Suprapubic skin (tissue), 4 donors: ENCODE measurements at regions not wholly inside any gene's neighbourhood (a gene's known extent, or its start where the extent isn't known, plus 50 kb on each side); places are given as distances from the start of the nearest gene placed in this dataset.

Experiments used
- DNase-seq, 2 donors: peaks; one replicate each; pipeline ENCODE4 v3.0.0-alpha.2; 2019; ENCODE audit warnings: low spot score in 2 of 2
- H3K27ac ChIP-seq: fragments of 200-600 bp; sonication (generic); one replicate; pipeline ENCODE4 v1.5.1; 2019
- H3K27me3 ChIP-seq: fragments of 200-600 bp; sonication (generic); one replicate; pipeline ENCODE4 v1.5.1; 2019
- H3K36me3 ChIP-seq: fragments of 200-600 bp; sonication (generic); one replicate; pipeline ENCODE4 v1.5.1; 2019
- H3K4me1 ChIP-seq: fragments of 200-600 bp; sonication (generic); one replicate; pipeline ENCODE4 v1.5.1; 2019
- H3K4me3 ChIP-seq: fragments of 200-600 bp; sonication (generic); one replicate; pipeline ENCODE4 v1.5.1; 2019; ENCODE audit warnings: mild to moderate bottlenecking
- H3K9me3 ChIP-seq: fragments of 200-600 bp; sonication (generic); one replicate; pipeline ENCODE4 v1.5.1; 2019
- EP300 ChIP-seq: sonication (generic); formaldehyde crosslinking; IDR thresholded peaks from one replicate; pipeline ENCODE4 v1.6.1; 2017; ENCODE audit warnings: antibody characterized with exemption
- POLR2A ChIP-seq, 2 donors: fragments of 450-650 bp; IDR thresholded peaks; one replicate each; pipeline ENCODE4 v1.6.1; 2017; ENCODE audit warnings: antibody characterized with exemption in 2 of 2, mild to moderate bottlenecking in 2 of 2, moderate library complexity in 2 of 2
- POLR2AphosphoS5 ChIP-seq, 3 donors: sonication (generic); formaldehyde crosslinking; IDR thresholded peaks; one replicate each; pipeline ENCODE4 v1.6.1; 2017; ENCODE audit warnings: antibody characterized with exemption in 3 of 3
- WGBS: methylation state at CpG from one replicate; pipeline ENCODE4 v1.1.5; 2018; 5-methylcytosine and 5-hydroxymethylcytosine counted together
- TF ChIP-seq, protein P1 (sequence below), 2 donors: fragments of 200-600 bp in 1 of 2; fragments of 450-650 bp in 1 of 2; sonication (generic) in 1 of 2; IDR thresholded peaks; one replicate each; pipeline ENCODE4 v1.5.1; 2016 to 2019; ENCODE audit warnings: antibody characterized with exemption in 2 of 2, mild to moderate bottlenecking in 1 of 2, moderate library complexity in 1 of 2

DNA sequence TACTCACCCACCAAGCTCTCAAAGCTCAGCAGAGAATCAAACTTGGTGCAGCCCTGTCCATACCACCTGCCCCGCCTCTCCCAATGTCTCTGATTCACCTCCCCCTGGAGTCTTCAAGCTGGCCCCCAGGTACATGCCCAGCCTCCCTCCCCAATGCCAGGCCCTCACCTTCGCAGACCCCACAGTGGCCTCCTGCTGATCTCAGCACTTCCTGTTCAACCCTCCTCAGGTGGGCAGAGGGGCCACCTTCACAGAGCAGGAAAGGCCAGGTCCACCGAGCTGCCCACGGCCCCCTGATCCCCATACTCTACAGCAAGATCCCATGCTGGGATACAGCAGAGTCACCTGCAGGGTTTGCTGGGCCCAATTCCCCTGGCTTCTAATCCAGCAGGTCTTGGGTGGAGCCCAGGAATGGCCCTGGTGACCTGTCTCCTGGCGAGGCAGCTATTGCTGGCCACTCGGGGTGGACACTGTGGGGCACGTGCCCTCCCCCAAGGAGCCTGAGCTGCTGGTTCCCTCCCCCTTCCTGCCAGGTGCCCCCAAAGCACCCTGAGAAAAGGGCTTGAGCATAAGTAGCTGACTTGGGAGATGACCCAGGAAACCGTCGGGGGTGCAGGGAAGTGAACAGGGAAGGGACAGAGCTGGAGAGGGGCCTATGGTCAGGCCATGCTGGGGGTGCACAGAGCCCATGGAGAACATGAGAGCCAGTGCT is 150.7 kb downstream of the BRD1 start:
- 75% methylated on average over 6 of the region's 9 CpGs for WGBS
- Histone ChIP-seq H3K4me1 (no peaks in the 10 kb centered on the region), H3K27ac (no peak overlapping the region), H3K36me3 (no peaks in the 10 kb centered on the region), H3K9me3 (no peaks in the 10 kb centered on the region), H3K4me3 (no peak overlapping the region), H3K27me3 (peaks cover 57% of the 10 kb centered on the region)
- no peak for TF ChIP-seq EP300
- TF ChIP-seq POLR2A (IDR thresholded peaks at IDR 0.05): no peak
- TF ChIP-seq POLR2AphosphoS5 (IDR thresholded peaks at IDR 0.05): no peak
- TF ChIP-seq, protein P1, sequence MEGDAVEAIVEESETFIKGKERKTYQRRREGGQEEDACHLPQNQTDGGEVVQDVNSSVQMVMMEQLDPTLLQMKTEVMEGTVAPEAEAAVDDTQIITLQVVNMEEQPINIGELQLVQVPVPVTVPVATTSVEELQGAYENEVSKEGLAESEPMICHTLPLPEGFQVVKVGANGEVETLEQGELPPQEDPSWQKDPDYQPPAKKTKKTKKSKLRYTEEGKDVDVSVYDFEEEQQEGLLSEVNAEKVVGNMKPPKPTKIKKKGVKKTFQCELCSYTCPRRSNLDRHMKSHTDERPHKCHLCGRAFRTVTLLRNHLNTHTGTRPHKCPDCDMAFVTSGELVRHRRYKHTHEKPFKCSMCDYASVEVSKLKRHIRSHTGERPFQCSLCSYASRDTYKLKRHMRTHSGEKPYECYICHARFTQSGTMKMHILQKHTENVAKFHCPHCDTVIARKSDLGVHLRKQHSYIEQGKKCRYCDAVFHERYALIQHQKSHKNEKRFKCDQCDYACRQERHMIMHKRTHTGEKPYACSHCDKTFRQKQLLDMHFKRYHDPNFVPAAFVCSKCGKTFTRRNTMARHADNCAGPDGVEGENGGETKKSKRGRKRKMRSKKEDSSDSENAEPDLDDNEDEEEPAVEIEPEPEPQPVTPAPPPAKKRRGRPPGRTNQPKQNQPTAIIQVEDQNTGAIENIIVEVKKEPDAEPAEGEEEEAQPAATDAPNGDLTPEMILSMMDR (IDR thresholded peaks at IDR 0.05): no peak
- DNase-seq: peak; percentile 38 to 58

GRCh38 chr22:49676230-49676629 is 151.4 kb downstream of the BRD1 start:
- DNase-seq: peak in 1 of 2 donors; percentile 45
- TF ChIP-seq, protein P1 (IDR thresholded peaks at IDR 0.05): no peak
- no peak for TF ChIP-seq EP300
- no peak for TF ChIP-seq POLR2A (IDR thresholded peaks at IDR 0.05)
- no peak for TF ChIP-seq POLR2AphosphoS5 (IDR thresholded peaks at IDR 0.05)
- 53% methylated on average over 2 of the region's 5 CpGs for WGBS
- no peaks in the 10 kb centered on the region for H3K36me3 ChIP-seq
- no peak overlapping the region for H3K27ac ChIP-seq
- H3K4me1 ChIP-seq: peaks cover 2% of the 10 kb centered on the region
- no peak overlapping the region for H3K4me3 ChIP-seq
- no peaks in the 10 kb centered on the region for H3K9me3 ChIP-seq
- peaks cover 65% of the 10 kb centered on the region for H3K27me3 ChIP-seq

- H3K27ac ChIP-seq: no peak overlapping the region
- DNase-seq: peak in 1 of 2 donors; percentile 64
- H3K4me1 ChIP-seq: peaks cover 16% of the 10 kb centered on the region
- WGBS: 83% methylated on average over 12 of the region's 12 CpGs
- no peaks in the 10 kb centered on the region for H3K36me3 ChIP-seq
- no peak overlapping the region for H3K4me3 ChIP-seq
- TF ChIP-seq EP300: no peak
- TF ChIP-seq, protein P1 (IDR thresholded peaks at IDR 0.05): no peak
- no peak for TF ChIP-seq POLR2A (IDR thresholded peaks at IDR 0.05)
- no peak for TF ChIP-seq POLR2AphosphoS5 (IDR thresholded peaks at IDR 0.05)
- no peaks in the 10 kb centered on the region for H3K9me3 ChIP-seq
- peaks cover 81% of the 10 kb centered on the region for H3K27me3 ChIP-seq
Observed at GRCh38 chr22:49674479-49675050, 153.1 kb downstream of the BRD1 start.

- 45% methylated on average over 14 of the region's 14 CpGs for WGBS
Observed at GRCh38 chr22:49673048-49673447, 154.6 kb downstream of the BRD1 start.

More at GRCh38 chr22:49673048-49673447, 154.6 kb downstream of the BRD1 start:
- TF ChIP-seq EP300: no peak
- TF ChIP-seq, protein P1 (IDR thresholded peaks at IDR 0.05): no peak
- no peak for TF ChIP-seq POLR2A (IDR thresholded peaks at IDR 0.05)
- TF ChIP-seq POLR2AphosphoS5 (IDR thresholded peaks at IDR 0.05): no peak
- DNase-seq: peak in 1 of 2 donors; percentile 56
- H3K9me3 ChIP-seq: no peaks in the 10 kb centered on the region
- H3K4me3 ChIP-seq: no peak overlapping the region
- no peak overlapping the region for H3K27ac ChIP-seq
- no peaks in the 10 kb centered on the region for H3K36me3 ChIP-seq
- peaks cover 84% of the 10 kb centered on the region for H3K27me3 ChIP-seq
- peaks cover 16% of the 10 kb centered on the region for H3K4me1 ChIP-seq
